BLaER1 treated with 17β-estradiol and CSF1 and Interleukin-3, amounts not matched to agents 10 nM and 100 nM (cell line): ENCODE measurements at regions not wholly inside any gene's neighbourhood (a gene's known extent, or its start where the extent isn't known, plus 50 kb on each side); places are given as distances from the start of the nearest gene placed in this dataset.

Experiments
- H3K27ac ChIP-seq, 11 experiments: shearing (Covaris generic); formaldehyde crosslinking; 2 replicates each; pipeline ENCODE4 v1.8.1; 2022
- H3K27me3 ChIP-seq, 11 experiments: shearing (Covaris generic); formaldehyde crosslinking; 2 replicates each; pipeline ENCODE4 v1.8.1; 2022
- H3K36me3 ChIP-seq, 11 experiments: shearing (Covaris generic); formaldehyde crosslinking; 2 replicates each; pipeline ENCODE4 v1.8.1; 2022
- H3K4me1 ChIP-seq, 10 experiments: shearing (Covaris generic); formaldehyde crosslinking; 2 replicates each; pipeline ENCODE4 v1.8.1; 2022
- H3K4me2 ChIP-seq, 11 experiments: shearing (Covaris generic); formaldehyde crosslinking; 2 replicates each; pipeline ENCODE4 v1.8.1; 2022
- H3K4me3 ChIP-seq, 10 experiments: shearing (Covaris generic); formaldehyde crosslinking; 2 replicates each; pipeline ENCODE4 v1.8.1; 2022
- H3K9ac ChIP-seq, 11 experiments: shearing (Covaris generic); formaldehyde crosslinking; 2 replicates each; pipeline ENCODE4 v1.8.1; 2022
- H3K9me3 ChIP-seq, 11 experiments: shearing (Covaris generic); formaldehyde crosslinking; replicated peaks in 1 of 11; 2 replicates each; pipeline ENCODE4 v1.8.1; 2022
- H4K20me1 ChIP-seq, 11 experiments: shearing (Covaris generic); formaldehyde crosslinking; 2 replicates each; pipeline ENCODE4 v1.8.1; 2022
- Cebpa-rat ChIP-seq, 11 experiments: shearing (Covaris generic); IDR thresholded peaks; 2 replicates each; pipeline ENCODE4 v1.8.1; 2022

GRCh38 chr12:77754086-77754485 is 76.6 kb upstream of the NAV3 start:
- no peaks in the 10 kb centered on the region for H3K4me1 ChIP-seq
- H3K36me3 ChIP-seq, result no peaks in the 10 kb centered on the region
- no peak overlapping the region for H3K9ac ChIP-seq
- no peak for TF ChIP-seq Cebpa-rat (IDR thresholded peaks at IDR 0.05)
- no peaks in the 10 kb centered on the region for H3K9me3 ChIP-seq
- H3K27ac ChIP-seq, result no peak overlapping the region
- H4K20me1 ChIP-seq, result no peaks in the 10 kb centered on the region
- no peaks in the 10 kb centered on the region for H3K27me3 ChIP-seq
- H3K4me2 ChIP-seq, result no peak overlapping the region
- H3K4me3 ChIP-seq, result no peak overlapping the region

GRCh38 chr12:77751939-77752338 is 78.8 kb upstream of the NAV3 start:
- Histone ChIP-seq H3K4me3 (no peak overlapping the region), H3K36me3 (no peaks in the 10 kb centered on the region), H3K27me3 (no peaks in the 10 kb centered on the region), H3K27ac (no peak overlapping the region), H3K9ac (no peak overlapping the region), H4K20me1 (no peaks in the 10 kb centered on the region), H3K4me2 (no peak overlapping the region), H3K9me3 (no peaks in the 10 kb centered on the region), H3K4me1 (no peaks in the 10 kb centered on the region)
- TF ChIP-seq Cebpa-rat (IDR thresholded peaks at IDR 0.05), result no peak

- peaks cover 0 to 14% (median 2%) of the 10 kb centered on the region in 10 experiments; a peak in 7 of 20 replicates for H3K4me1 ChIP-seq
- H3K9me3 ChIP-seq, result no peaks in the 10 kb centered on the region
- peak overlapping the region in 6 of 11 experiments; percentile 1 to 26 (median 8); a peak in 6 of 22 replicates for H3K4me2 ChIP-seq
- no peaks in the 10 kb centered on the region for H4K20me1 ChIP-seq
- peak overlapping the region in 1 of 11 experiments; percentile 57; a peak in 1 of 22 replicates for H3K27ac ChIP-seq
- no peaks in the 10 kb centered on the region for H3K27me3 ChIP-seq
- TF ChIP-seq Cebpa-rat (IDR thresholded peaks at IDR 0.05), result no peak
- H3K9ac ChIP-seq, result no peak overlapping the region; a peak in 1 of 22 replicates
- no peak overlapping the region for H3K4me3 ChIP-seq
- no peaks in the 10 kb centered on the region for H3K36me3 ChIP-seq
Observed at GRCh38 chr12:77746096-77746495, 84.6 kb upstream of the NAV3 start.

DNA sequence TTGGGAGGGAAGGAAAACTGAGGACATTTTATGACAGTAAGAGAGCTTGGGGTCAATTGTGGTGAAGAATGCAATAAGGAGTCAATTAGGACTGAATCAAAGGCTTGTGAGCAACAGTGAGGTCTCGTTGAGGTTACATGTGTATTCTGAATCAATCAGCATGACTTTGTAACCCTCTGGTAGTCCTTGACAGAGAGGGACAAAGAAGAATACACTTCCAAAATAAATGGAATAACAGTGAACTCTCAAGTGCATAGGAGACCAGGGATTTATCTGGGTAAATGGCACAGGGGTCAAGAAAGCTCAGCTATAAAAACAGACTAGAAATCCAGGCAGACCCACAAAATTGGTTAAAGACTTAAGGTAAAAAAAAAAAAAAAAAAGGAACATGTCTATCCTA is 85.1 kb upstream of the NAV3 start:
- H3K4me3 ChIP-seq, result no peak overlapping the region
- peak overlapping the region in 1 of 11 experiments; percentile 45; a peak in 1 of 22 replicates for H3K27ac ChIP-seq
- H4K20me1 ChIP-seq, result no peaks in the 10 kb centered on the region
- peak overlapping the region in 3 of 11 experiments; percentile 7 to 26 (median 25); a peak in 4 of 22 replicates for H3K4me2 ChIP-seq
- TF ChIP-seq Cebpa-rat (IDR thresholded peaks at IDR 0.05), result no peak
- H3K9me3 ChIP-seq, result no peaks in the 10 kb centered on the region
- H3K36me3 ChIP-seq, result no peaks in the 10 kb centered on the region
- no peak overlapping the region; a peak in 1 of 22 replicates for H3K9ac ChIP-seq
- no peaks in the 10 kb centered on the region for H3K27me3 ChIP-seq
- H3K4me1 ChIP-seq, result peaks cover 0 to 14% (median 2%) of the 10 kb centered on the region in 10 experiments; a peak in 7 of 20 replicates

GRCh38 chr12:77742631-77743030 is 88.1 kb upstream of the NAV3 start:
- Histone ChIP-seq H3K27me3 (no peaks in the 10 kb centered on the region), H3K36me3 (no peaks in the 10 kb centered on the region), H3K9me3 (no peaks in the 10 kb centered on the region), H3K4me3 (no peak overlapping the region), H4K20me1 (no peaks in the 10 kb centered on the region), H3K9ac (no peak overlapping the region), H3K4me1 (peaks cover 0 to 14% (median 2%) of the 10 kb centered on the region in 10 experiments; a peak in 7 of 20 replicates), H3K4me2 (no peak overlapping the region), H3K27ac (no peak overlapping the region)
- no peak for TF ChIP-seq Cebpa-rat (IDR thresholded peaks at IDR 0.05)

- H3K27me3 ChIP-seq, result no peaks in the 10 kb centered on the region
- peaks cover 0 to 14% (median 2%) of the 10 kb centered on the region in 10 experiments; a peak in 7 of 20 replicates for H3K4me1 ChIP-seq
- no peak overlapping the region for H3K4me2 ChIP-seq
- H4K20me1 ChIP-seq, result no peaks in the 10 kb centered on the region
- no peaks in the 10 kb centered on the region for H3K9me3 ChIP-seq
- H3K9ac ChIP-seq, result no peak overlapping the region
- no peaks in the 10 kb centered on the region for H3K36me3 ChIP-seq
- no peak overlapping the region for H3K4me3 ChIP-seq
- TF ChIP-seq Cebpa-rat (IDR thresholded peaks at IDR 0.05), result peak in 2 of 11 experiments; percentile 52 to 66; a peak in 5 of 22 replicates
- no peak overlapping the region for H3K27ac ChIP-seq
Observed at GRCh38 chr12:77741974-77742517, 88.6 kb upstream of the NAV3 start.

GRCh38 chr12:77736219-77736965 is 94.3 kb upstream of the NAV3 start:
- H3K9me3 ChIP-seq, result no peaks in the 10 kb centered on the region; a peak in 2 of 22 replicates
- H3K9ac ChIP-seq, result no peak overlapping the region
- no peak overlapping the region for H3K4me2 ChIP-seq
- no peaks in the 10 kb centered on the region for H3K27me3 ChIP-seq
- H3K36me3 ChIP-seq, result no peaks in the 10 kb centered on the region
- no peak overlapping the region for H3K4me3 ChIP-seq
- no peaks in the 10 kb centered on the region for H3K4me1 ChIP-seq
- TF ChIP-seq Cebpa-rat (IDR thresholded peaks at IDR 0.05), result no peak
- H3K27ac ChIP-seq, result no peak overlapping the region
- H4K20me1 ChIP-seq, result no peaks in the 10 kb centered on the region

GRCh38 chr12:77734214-77734883 is 96.3 kb upstream of the NAV3 start:
- no peaks in the 10 kb centered on the region for H3K36me3 ChIP-seq
- no peak overlapping the region for H3K4me2 ChIP-seq
- H3K9ac ChIP-seq, result no peak overlapping the region
- H3K4me1 ChIP-seq, result no peaks in the 10 kb centered on the region
- H3K9me3 ChIP-seq, result no peaks in the 10 kb centered on the region; a peak in 2 of 22 replicates
- no peak for TF ChIP-seq Cebpa-rat (IDR thresholded peaks at IDR 0.05)
- H4K20me1 ChIP-seq, result no peaks in the 10 kb centered on the region
- H3K4me3 ChIP-seq, result no peak overlapping the region
- H3K27ac ChIP-seq, result no peak overlapping the region
- H3K27me3 ChIP-seq, result no peaks in the 10 kb centered on the region

DNA sequence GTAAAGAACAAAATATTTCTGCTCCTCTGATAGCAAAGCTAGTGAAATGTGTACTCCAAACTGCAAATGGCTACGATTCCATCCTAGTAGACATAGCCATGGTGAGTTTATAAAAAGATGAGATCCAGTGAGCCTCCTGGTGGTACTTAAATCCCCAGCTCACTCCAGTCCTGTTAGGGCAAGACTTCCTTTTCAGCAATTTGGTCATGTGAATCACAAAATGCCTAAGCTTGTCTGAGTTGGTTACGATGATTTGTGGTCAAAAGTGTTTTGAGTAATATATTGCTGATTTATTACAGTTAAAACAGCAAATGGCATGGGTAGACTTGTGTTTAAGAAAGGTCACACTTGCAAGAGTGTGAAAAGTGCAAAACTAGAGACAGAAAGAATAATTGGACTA is 102.7 kb upstream of the NAV3 start:
- Histone ChIP-seq H3K36me3 (no peaks in the 10 kb centered on the region), H3K4me1 (no peaks in the 10 kb centered on the region), H3K4me3 (no peak overlapping the region), H3K9ac (no peak overlapping the region), H4K20me1 (no peaks in the 10 kb centered on the region), H3K27ac (no peak overlapping the region), H3K9me3 (no peaks in the 10 kb centered on the region), H3K4me2 (no peak overlapping the region), H3K27me3 (no peaks in the 10 kb centered on the region)
- no peak for TF ChIP-seq Cebpa-rat (IDR thresholded peaks at IDR 0.05)
